Ishikawa (cell line): ENCODE measurements at regions not wholly inside any gene's neighbourhood (a gene's known extent, or its start where the extent isn't known, plus 50 kb on each side); places are given as distances from the start of the nearest gene placed in this dataset.

Experiments
- CEBPB ChIP-seq: IDR thresholded peaks from 2 replicates; pipeline ENCODE4 v1.6.1; 2012
- EGR1 ChIP-seq: IDR thresholded peaks from 2 replicates; pipeline ENCODE4 v1.6.1; 2012
- EP300 ChIP-seq: IDR thresholded peaks from 2 replicates; pipeline ENCODE4 v1.6.1; 2012; ENCODE audit warnings: borderline replicate concordance
- NFIC ChIP-seq: IDR thresholded peaks from 2 replicates; pipeline ENCODE4 v1.6.1; 2012
- RAD21 ChIP-seq: IDR thresholded peaks from 2 replicates; pipeline ENCODE4 v1.6.1; 2012; ENCODE audit warnings: low read depth
- TAF1 ChIP-seq: IDR thresholded peaks from 2 replicates; pipeline ENCODE4 v1.6.1; 2012; ENCODE audit warnings: low read depth, mild to moderate bottlenecking
- TCF12 ChIP-seq: IDR thresholded peaks from 2 replicates; pipeline ENCODE4 v1.6.1; 2012; ENCODE audit warnings: low read depth
- YY1 ChIP-seq: IDR thresholded peaks from 2 replicates; pipeline ENCODE4 v1.6.1; 2012; ENCODE audit warnings: low read depth
- ZBTB7A ChIP-seq: IDR thresholded peaks from 2 replicates; pipeline ENCODE4 v1.6.1; 2012; ENCODE audit warnings: low read depth
- TF ChIP-seq, protein P1 (sequence below): IDR thresholded peaks from 2 replicates; pipeline ENCODE4 v1.6.1; 2012
- TF ChIP-seq, protein P2 (sequence below): IDR thresholded peaks from 2 replicates; pipeline ENCODE4 v1.6.1; 2012; ENCODE audit warnings: low read depth, mild to moderate bottlenecking

DNA sequence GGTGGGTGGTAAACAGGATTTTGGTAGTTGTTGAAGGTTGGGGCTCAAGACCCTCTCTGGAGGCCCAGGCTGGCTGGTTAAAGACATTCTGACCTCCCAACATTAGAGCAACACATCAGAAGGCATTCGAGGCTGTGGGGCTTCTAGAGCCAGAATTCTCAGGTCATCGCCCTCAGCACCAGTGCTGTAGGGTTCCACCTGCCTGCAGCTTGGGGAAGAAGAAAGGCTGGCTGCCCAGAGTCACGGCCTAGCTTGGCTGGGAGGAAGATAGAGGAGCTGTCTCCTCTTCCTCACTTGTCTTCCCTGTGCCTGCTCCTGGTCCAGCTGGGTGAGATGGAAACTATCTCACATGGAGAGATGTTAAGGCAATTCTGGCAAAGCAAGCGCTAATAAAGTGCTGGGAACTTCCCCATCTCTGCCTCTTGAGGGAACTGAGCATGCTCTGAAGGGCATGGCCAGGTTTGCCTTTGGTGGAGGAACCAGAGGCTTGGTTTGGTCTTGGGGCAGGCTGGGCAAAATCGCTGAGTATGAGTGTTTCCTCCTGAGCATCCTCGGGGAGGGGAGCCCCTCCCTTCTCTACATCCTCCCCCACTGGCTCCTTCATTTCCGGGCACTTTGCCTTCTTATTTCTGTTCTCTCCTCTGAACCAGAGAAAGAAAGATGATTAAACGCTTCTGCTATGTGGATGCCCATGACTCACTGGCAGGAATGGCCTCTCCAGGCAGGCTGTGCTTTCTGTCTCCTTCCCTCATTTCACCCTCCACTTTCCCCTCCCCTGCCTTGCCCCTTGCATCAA lies 509.0 kb upstream of the PODXL start:
- TF ChIP-seq, protein P1, sequence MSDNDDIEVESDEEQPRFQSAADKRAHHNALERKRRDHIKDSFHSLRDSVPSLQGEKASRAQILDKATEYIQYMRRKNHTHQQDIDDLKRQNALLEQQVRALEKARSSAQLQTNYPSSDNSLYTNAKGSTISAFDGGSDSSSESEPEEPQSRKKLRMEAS, result no peak
- TF ChIP-seq EP300 (no peak), TAF1 (no peak), YY1 (no peak), RAD21 (no peak), TCF12 (no peak), CEBPB (no peak), ZBTB7A (no peak), EGR1 (no peak), NFIC (no peak)
- TF ChIP-seq, protein P2, sequence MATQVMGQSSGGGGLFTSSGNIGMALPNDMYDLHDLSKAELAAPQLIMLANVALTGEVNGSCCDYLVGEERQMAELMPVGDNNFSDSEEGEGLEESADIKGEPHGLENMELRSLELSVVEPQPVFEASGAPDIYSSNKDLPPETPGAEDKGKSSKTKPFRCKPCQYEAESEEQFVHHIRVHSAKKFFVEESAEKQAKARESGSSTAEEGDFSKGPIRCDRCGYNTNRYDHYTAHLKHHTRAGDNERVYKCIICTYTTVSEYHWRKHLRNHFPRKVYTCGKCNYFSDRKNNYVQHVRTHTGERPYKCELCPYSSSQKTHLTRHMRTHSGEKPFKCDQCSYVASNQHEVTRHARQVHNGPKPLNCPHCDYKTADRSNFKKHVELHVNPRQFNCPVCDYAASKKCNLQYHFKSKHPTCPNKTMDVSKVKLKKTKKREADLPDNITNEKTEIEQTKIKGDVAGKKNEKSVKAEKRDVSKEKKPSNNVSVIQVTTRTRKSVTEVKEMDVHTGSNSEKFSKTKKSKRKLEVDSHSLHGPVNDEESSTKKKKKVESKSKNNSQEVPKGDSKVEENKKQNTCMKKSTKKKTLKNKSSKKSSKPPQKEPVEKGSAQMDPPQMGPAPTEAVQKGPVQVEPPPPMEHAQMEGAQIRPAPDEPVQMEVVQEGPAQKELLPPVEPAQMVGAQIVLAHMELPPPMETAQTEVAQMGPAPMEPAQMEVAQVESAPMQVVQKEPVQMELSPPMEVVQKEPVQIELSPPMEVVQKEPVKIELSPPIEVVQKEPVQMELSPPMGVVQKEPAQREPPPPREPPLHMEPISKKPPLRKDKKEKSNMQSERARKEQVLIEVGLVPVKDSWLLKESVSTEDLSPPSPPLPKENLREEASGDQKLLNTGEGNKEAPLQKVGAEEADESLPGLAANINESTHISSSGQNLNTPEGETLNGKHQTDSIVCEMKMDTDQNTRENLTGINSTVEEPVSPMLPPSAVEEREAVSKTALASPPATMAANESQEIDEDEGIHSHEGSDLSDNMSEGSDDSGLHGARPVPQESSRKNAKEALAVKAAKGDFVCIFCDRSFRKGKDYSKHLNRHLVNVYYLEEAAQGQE, result no peak
